ENCODE measurements at regions not wholly inside any gene's neighbourhood (a gene's known extent, or its start where the extent isn't known, plus 50 kb on each side); places are given as distances from the start of the nearest gene placed in this dataset.

- TF ChIP-seq EZH2 (IDR thresholded peaks at IDR 0.05; ENCODE audit: low read length, unreplicated experiment) (no peak), CTCF (conservative IDR thresholded peaks at IDR 0.05; ENCODE audit: low read depth, low read length) (no peak)
Measured at GRCh38 chr12:91630596-91631293, 448.1 kb upstream of the DCN start.

All from PC-3 (cell line).